ENCODE measurements at regions not wholly inside any gene's neighbourhood (a gene's known extent, or its start where the extent isn't known, plus 50 kb on each side); places are given as distances from the start of the nearest gene placed in this dataset.
"Not testable (repeated sequence)": the region's sequence is repeated elsewhere in the genome, so short reads cannot be mapped to it uniquely, and the experiment has no call there.

GRCh38 chr2:184060268-184060667 lies 538.1 kb upstream of the ZNF804A start:
- WGBS (ENCODE audit: insufficient coverage, low coverage, missing lambda C conversion rate): 9% methylated on average over 3 of the region's 3 CpGs
- not testable (repeated sequence) for BruUV-seq (replicated peaks)
- TF ChIP-seq RBM25 (IDR thresholded peaks at IDR 0.05; ENCODE audit: low read depth, low read length, severe bottlenecking) (peak; percentile 19), ZNF146 (CRISPR knock-in tag; IDR thresholded peaks at IDR 0.05; ENCODE audit: unreplicated experiment) (peak; percentile 79)

GRCh38 chr2:184067502-184067901 lies 530.8 kb upstream of the ZNF804A start:
- no peak overlapping the region for H2AFZ ChIP-seq (ENCODE audit: low read depth, low read length)
- ChIA-PET POLR2A (no interaction called here), CTCF (ENCODE audit: low intra/inter-chr PET ratio) (no interaction called here)
- H3K4me1 ChIP-seq (replicated peaks in 1 of 2; ENCODE audit: control insufficient read depth in 2 of 2, insufficient read depth in 2 of 2, low read length in 2 of 2): no peaks in the 10 kb centered on the region
- no peak overlapping the region for H3K27ac ChIP-seq (ENCODE audit: extremely low read depth, low read depth, low read length)
- H3K4me3 ChIP-seq: no peak overlapping the region
- in situ Hi-C loops (cut with MboI) (no loop called here), intact Hi-C loops (cut with micrococcal nuclease) (no loop called here)
- no TSS peak for BruUV-seq (replicated peaks)
- H3K9me1 ChIP-seq (ENCODE audit: control insufficient read depth, insufficient read depth, low read length): no peaks in the 10 kb centered on the region
- FAIRE-seq (no peak), DNase-seq (ENCODE audit: extremely low read depth in 1 of 4, low spot score in 3 of 4) (no peak), ATAC-seq (no peak)
- 3% methylated on average over 3 of the region's 3 CpGs for WGBS (ENCODE audit: insufficient coverage, low coverage, missing lambda C conversion rate)
- H3K9ac ChIP-seq (ENCODE audit: insufficient read depth in 1 of 2, low read depth in 2 of 2, low read length in 2 of 2): no peak overlapping the region
- no peaks in the 10 kb centered on the region for H4K20me1 ChIP-seq (replicated peaks; ENCODE audit: control insufficient read depth, insufficient read depth, low read length)
- H3K79me2 ChIP-seq (ENCODE audit: control insufficient read depth, insufficient read depth, low read length): no peaks in the 10 kb centered on the region
- no peaks in the 10 kb centered on the region for H3K27me3 ChIP-seq (ENCODE audit: control insufficient read depth in 2 of 2, insufficient read depth in 2 of 2, low read length in 2 of 2)
- no peaks in the 10 kb centered on the region for H3K9me3 ChIP-seq (replicated peaks; ENCODE audit: control insufficient read depth, insufficient read depth, low read depth, low read length)
- H3K4me2 ChIP-seq (ENCODE audit: insufficient read depth, low read length): no peak overlapping the region
- no peaks in the 10 kb centered on the region for H3K36me3 ChIP-seq (ENCODE audit: control insufficient read depth, insufficient read depth, low read length)
- peak in 1 of 2 experiments; percentile 43; a peak in 2 of 4 replicates for TF ChIP-seq RAD21 (CRISPR knock-in tag; conservative IDR thresholded peaks at IDR 0.05 in 1 of 2, IDR thresholded peaks at IDR 0.05 in 1 of 2)
- TF ChIP-seq CTCF (IDR thresholded peaks at IDR 0.05 in 2 of 3, conservative IDR thresholded peaks at IDR 0.05 in 1 of 3; ENCODE audit: insufficient read depth in 2 of 3, low read depth in 1 of 3, low read length in 3 of 3): 0 out of 6 replicates have a peak, but pooled peaks of 1 of the 3 experiments have one; percentile 28

More at GRCh38 chr2:184060268-184060667, 538.1 kb upstream of the ZNF804A start:
- H3K4me1 ChIP-seq (replicated peaks in 1 of 2; ENCODE audit: control insufficient read depth in 2 of 2, insufficient read depth in 2 of 2, low read length in 2 of 2); FAIRE-seq; CTCF ChIA-PET (ENCODE audit: low intra/inter-chr PET ratio); H3K9me3 ChIP-seq (replicated peaks; ENCODE audit: control insufficient read depth, insufficient read depth, low read depth, low read length); ATAC-seq; H4K20me1 ChIP-seq (replicated peaks; ENCODE audit: control insufficient read depth, insufficient read depth, low read length); H3K27me3 ChIP-seq (ENCODE audit: control insufficient read depth in 2 of 2, insufficient read depth in 2 of 2, low read length in 2 of 2); in situ Hi-C loops (cut with MboI); H3K4me2 ChIP-seq (ENCODE audit: insufficient read depth, low read length); POLR2A ChIA-PET; H3K79me2 ChIP-seq (ENCODE audit: control insufficient read depth, insufficient read depth, low read length); H3K27ac ChIP-seq (ENCODE audit: extremely low read depth, low read depth, low read length); H3K4me3 ChIP-seq; H2AFZ ChIP-seq (ENCODE audit: low read depth, low read length); H3K9me1 ChIP-seq (ENCODE audit: control insufficient read depth, insufficient read depth, low read length); H3K9ac ChIP-seq (ENCODE audit: insufficient read depth in 1 of 2, low read depth in 2 of 2, low read length in 2 of 2); DNase-seq (ENCODE audit: extremely low read depth in 1 of 4, low spot score in 3 of 4); intact Hi-C loops (cut with micrococcal nuclease); H3K36me3 ChIP-seq (ENCODE audit: control insufficient read depth, insufficient read depth, low read length): not testable (repeated sequence)
